ENCODE measurements at regions not wholly inside any gene's neighbourhood (a gene's known extent, or its start where the extent isn't known, plus 50 kb on each side); places are given as distances from the start of the nearest gene placed in this dataset.

DNA sequence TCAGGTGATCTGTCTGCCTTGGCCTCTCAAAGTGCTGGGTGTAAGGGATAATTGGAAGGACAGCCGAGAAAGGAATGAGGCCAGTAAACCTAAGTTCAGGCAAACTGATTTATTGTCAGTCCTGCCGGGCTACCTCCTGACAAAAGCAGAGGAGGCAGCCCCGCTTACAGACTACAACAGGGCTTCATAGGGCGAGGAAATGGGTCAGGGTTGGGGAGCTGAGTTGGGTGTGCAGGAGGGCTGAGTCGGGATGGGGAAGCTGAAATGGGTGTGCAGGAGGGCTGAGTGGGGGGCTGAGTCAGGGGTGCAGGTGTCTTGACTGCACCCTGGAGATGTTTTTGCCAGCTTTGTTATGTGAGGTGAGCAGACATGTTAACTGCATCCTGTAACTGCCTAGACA lies 210.2 kb downstream of the SLITRK6 start:
- H3K27ac ChIP-seq: no peak overlapping the region
- no peaks in the 10 kb centered on the region for H3K27me3 ChIP-seq
- no peaks in the 10 kb centered on the region for H4K20me1 ChIP-seq (ENCODE audit: insufficient read depth, poor library complexity, severe bottlenecking)
- no peak overlapping the region for H2AFZ ChIP-seq
- DNase-seq (ENCODE audit: low spot score): no peak
- no peaks in the 10 kb centered on the region for H3K4me1 ChIP-seq (ENCODE audit: insufficient read depth)
- no peaks in the 10 kb centered on the region for H3K79me2 ChIP-seq
- H3K9me3 ChIP-seq (ENCODE audit: low read depth): no peaks in the 10 kb centered on the region
- no peak overlapping the region for H3K4me3 ChIP-seq
- H3K36me3 ChIP-seq (replicated peaks; ENCODE audit: insufficient read depth, low read depth): no peaks in the 10 kb centered on the region
- TF ChIP-seq EZH2phosphoT487 (IDR thresholded peaks at IDR 0.05; ENCODE audit: low read depth, severe bottlenecking, unreplicated experiment): no peak
- TF ChIP-seq, protein P1, sequence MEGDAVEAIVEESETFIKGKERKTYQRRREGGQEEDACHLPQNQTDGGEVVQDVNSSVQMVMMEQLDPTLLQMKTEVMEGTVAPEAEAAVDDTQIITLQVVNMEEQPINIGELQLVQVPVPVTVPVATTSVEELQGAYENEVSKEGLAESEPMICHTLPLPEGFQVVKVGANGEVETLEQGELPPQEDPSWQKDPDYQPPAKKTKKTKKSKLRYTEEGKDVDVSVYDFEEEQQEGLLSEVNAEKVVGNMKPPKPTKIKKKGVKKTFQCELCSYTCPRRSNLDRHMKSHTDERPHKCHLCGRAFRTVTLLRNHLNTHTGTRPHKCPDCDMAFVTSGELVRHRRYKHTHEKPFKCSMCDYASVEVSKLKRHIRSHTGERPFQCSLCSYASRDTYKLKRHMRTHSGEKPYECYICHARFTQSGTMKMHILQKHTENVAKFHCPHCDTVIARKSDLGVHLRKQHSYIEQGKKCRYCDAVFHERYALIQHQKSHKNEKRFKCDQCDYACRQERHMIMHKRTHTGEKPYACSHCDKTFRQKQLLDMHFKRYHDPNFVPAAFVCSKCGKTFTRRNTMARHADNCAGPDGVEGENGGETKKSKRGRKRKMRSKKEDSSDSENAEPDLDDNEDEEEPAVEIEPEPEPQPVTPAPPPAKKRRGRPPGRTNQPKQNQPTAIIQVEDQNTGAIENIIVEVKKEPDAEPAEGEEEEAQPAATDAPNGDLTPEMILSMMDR (IDR thresholded peaks at IDR 0.05; ENCODE audit: poor library complexity): no peak
- TF ChIP-seq EZH2 (IDR thresholded peaks at IDR 0.05; ENCODE audit: borderline replicate concordance): no peak
- H3K4me2 ChIP-seq: no peak overlapping the region
- H3K9me2 ChIP-seq (replicated peaks; ENCODE audit: insufficient read depth): no peaks in the 10 kb centered on the region
- WGBS (ENCODE audit: low lambda C conversion rate, missing lambda C conversion rate): 88% methylated on average over 5 of the region's 5 CpGs

DNA sequence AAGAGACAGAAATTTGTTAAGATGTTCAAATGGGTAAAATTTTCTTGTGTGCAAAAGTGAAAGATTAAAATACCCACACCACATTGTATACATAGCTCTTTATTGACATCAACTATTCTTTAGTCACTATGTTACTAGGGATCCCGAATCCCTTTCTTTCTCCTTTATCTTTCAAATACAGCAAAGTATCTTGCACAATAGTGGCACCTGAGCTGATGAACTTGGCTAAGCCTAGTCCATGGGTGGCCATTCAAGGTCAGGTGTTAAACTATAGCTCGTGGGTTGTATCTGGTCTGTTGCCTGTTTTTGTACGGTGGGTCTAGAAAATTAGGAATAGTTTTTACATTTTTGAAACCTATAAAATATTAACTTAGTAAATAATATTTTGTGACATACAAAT lies 210.9 kb downstream of the SLITRK6 start:
- Histone ChIP-seq H3K9me2 (replicated peaks; ENCODE audit: insufficient read depth) (no peaks in the 10 kb centered on the region), H2AFZ (no peak overlapping the region), H3K4me3 (no peak overlapping the region), H3K9me3 (ENCODE audit: low read depth) (no peaks in the 10 kb centered on the region), H3K4me2 (no peak overlapping the region), H4K20me1 (ENCODE audit: insufficient read depth, poor library complexity, severe bottlenecking) (no peaks in the 10 kb centered on the region), H3K79me2 (no peaks in the 10 kb centered on the region), H3K36me3 (replicated peaks; ENCODE audit: insufficient read depth, low read depth) (no peaks in the 10 kb centered on the region), H3K27me3 (no peaks in the 10 kb centered on the region), H3K27ac (no peak overlapping the region), H3K4me1 (ENCODE audit: insufficient read depth) (no peaks in the 10 kb centered on the region)
- 64% methylated on average over 3 of the region's 3 CpGs for WGBS (ENCODE audit: low lambda C conversion rate, missing lambda C conversion rate)
- TF ChIP-seq EZH2phosphoT487 (IDR thresholded peaks at IDR 0.05; ENCODE audit: low read depth, severe bottlenecking, unreplicated experiment) (no peak), EZH2 (IDR thresholded peaks at IDR 0.05; ENCODE audit: borderline replicate concordance) (no peak)
- TF ChIP-seq, protein P1 (IDR thresholded peaks at IDR 0.05; ENCODE audit: poor library complexity): no peak
- DNase-seq (ENCODE audit: low spot score): no peak

DNA sequence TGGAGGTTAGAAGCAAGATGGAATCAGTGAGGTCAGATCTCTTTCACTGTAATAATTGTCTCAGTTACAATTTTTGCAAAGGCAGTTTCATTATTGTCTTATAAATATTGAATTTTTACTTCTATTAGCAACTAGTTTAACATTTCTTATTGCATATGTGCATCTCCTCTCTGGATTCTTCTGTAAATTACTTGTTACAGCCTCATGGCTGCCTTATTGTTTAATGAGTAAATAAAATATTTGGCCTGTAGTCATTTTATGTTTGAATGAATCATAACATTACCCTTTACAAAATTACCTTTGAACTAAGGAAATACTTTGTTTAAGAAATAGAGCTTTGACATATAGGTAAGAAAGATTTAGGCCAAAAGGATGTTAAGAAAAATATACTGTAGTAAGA lies 212.4 kb downstream of the SLITRK6 start:
- Histone ChIP-seq H3K27me3 (no peaks in the 10 kb centered on the region), H3K4me1 (ENCODE audit: insufficient read depth) (no peaks in the 10 kb centered on the region), H3K27ac (no peak overlapping the region), H2AFZ (no peak overlapping the region), H3K4me3 (no peak overlapping the region), H3K9me2 (replicated peaks; ENCODE audit: insufficient read depth) (no peaks in the 10 kb centered on the region), H3K4me2 (no peak overlapping the region), H4K20me1 (ENCODE audit: insufficient read depth, poor library complexity, severe bottlenecking) (no peaks in the 10 kb centered on the region), H3K9me3 (ENCODE audit: low read depth) (no peaks in the 10 kb centered on the region), H3K36me3 (replicated peaks; ENCODE audit: insufficient read depth, low read depth) (no peaks in the 10 kb centered on the region), H3K79me2 (no peaks in the 10 kb centered on the region)
- no peak for DNase-seq (ENCODE audit: low spot score)
- TF ChIP-seq, protein P1 (IDR thresholded peaks at IDR 0.05; ENCODE audit: poor library complexity): no peak
- TF ChIP-seq EZH2 (IDR thresholded peaks at IDR 0.05; ENCODE audit: borderline replicate concordance) (no peak), EZH2phosphoT487 (IDR thresholded peaks at IDR 0.05; ENCODE audit: low read depth, severe bottlenecking, unreplicated experiment) (no peak)

DNA sequence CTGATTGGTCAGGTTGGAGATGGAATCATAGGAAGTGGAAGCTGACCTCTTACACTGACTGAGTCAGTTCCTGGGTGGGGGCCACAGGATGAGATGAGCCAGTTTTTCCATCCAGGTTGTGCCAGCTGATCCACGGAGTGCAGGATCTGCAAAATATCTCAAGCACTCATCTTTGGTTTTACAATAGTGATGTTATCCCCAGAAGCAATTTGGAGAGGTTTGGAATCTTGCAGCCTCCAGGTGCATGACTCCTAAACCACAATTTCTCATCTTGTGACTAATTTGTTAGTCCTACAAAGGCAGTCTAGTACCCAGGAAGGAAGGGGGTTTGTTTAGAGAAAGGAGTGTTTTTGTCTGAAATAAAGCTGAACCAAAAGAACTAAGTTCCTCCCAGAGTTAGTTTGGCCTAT lies 212.8 kb downstream of the SLITRK6 start:
- H3K27me3 ChIP-seq: no peaks in the 10 kb centered on the region
- H3K4me2 ChIP-seq: no peak overlapping the region
- no peak for DNase-seq (ENCODE audit: low spot score)
- H3K9me2 ChIP-seq (replicated peaks; ENCODE audit: insufficient read depth): no peaks in the 10 kb centered on the region
- H3K36me3 ChIP-seq (replicated peaks; ENCODE audit: insufficient read depth, low read depth): no peaks in the 10 kb centered on the region
- H3K9me3 ChIP-seq (ENCODE audit: low read depth): no peaks in the 10 kb centered on the region
- H2AFZ ChIP-seq: no peak overlapping the region
- H3K79me2 ChIP-seq: no peaks in the 10 kb centered on the region
- no peaks in the 10 kb centered on the region for H4K20me1 ChIP-seq (ENCODE audit: insufficient read depth, poor library complexity, severe bottlenecking)
- WGBS (ENCODE audit: low lambda C conversion rate, missing lambda C conversion rate): 31% methylated on average over 1 of the region's 1 CpG
- H3K27ac ChIP-seq: no peak overlapping the region
- TF ChIP-seq, protein P1 (IDR thresholded peaks at IDR 0.05; ENCODE audit: poor library complexity): no peak
- TF ChIP-seq EZH2 (IDR thresholded peaks at IDR 0.05; ENCODE audit: borderline replicate concordance) (no peak), EZH2phosphoT487 (IDR thresholded peaks at IDR 0.05; ENCODE audit: low read depth, severe bottlenecking, unreplicated experiment) (no peak)
- no peaks in the 10 kb centered on the region for H3K4me1 ChIP-seq (ENCODE audit: insufficient read depth)
- no peak overlapping the region for H3K4me3 ChIP-seq
